IMR-90 (cell line): ENCODE measurements at regions not wholly inside any gene's neighbourhood (a gene's known extent, or its start where the extent isn't known, plus 50 kb on each side); places are given as distances from the start of the nearest gene placed in this dataset.

Experiments used
- ATAC-seq: fragments of 200-7000 bp; cut with Tn5 transposase; 2 replicates; pipeline ENCODE4 v1.9.1; 2020; ENCODE audit warnings: low read depth, mild to moderate bottlenecking, moderate library complexity
- BruUV-seq: library from RNA; stranded (reverse); fragments of 400-500 nt; replicated peaks from 2 replicates; lab custom pipeline; 2021; lab: Mats Ljungman, UMichigan
- CTCF ChIA-PET: fragments of 300-600 bp; formaldehyde crosslinking; extraction: SDS; loops from one replicate; lab custom pipeline; 2021; ENCODE audit warnings: antibody characterized with exemption; lab: Yijun Ruan, JAX
- POLR2A ChIA-PET: fragments of 300-600 bp; sonication (Branson Sonifier 250); formaldehyde crosslinking; loops from one replicate; lab custom pipeline; 2022; ENCODE audit warnings: antibody characterized with exemption; ENCODE audit not compliant: unreplicated experiment; lab: Charles Lee
- DNase-seq: peaks from one replicate; pipeline ENCODE4 v3.0.0; 2013
- H2AFZ ChIP-seq: replicated peaks from 2 replicates; pipeline ENCODE3; 2013; ENCODE audit warnings: low read length, mild to moderate bottlenecking; ENCODE audit not compliant: poor library complexity
- H2AK5ac ChIP-seq: 2 replicates; pipeline ENCODE4 v1.6.1; 2013; ENCODE audit warnings: low read depth, low read length, inconsistent platforms
- H2AK9ac ChIP-seq: replicated peaks from 2 replicates; pipeline ENCODE3; 2013; ENCODE audit warnings: mild to moderate bottlenecking, low read depth, low read length, moderate library complexity; ENCODE audit not compliant: poor library complexity
- H2BK120ac ChIP-seq: 2 replicates; pipeline ENCODE4 v1.6.1; 2013; ENCODE audit warnings: low read depth, low read length, inconsistent platforms
- H2BK15ac ChIP-seq: 3 replicates; pipeline ENCODE4 v1.6.1; 2013; ENCODE audit warnings: low read depth, low read length, inconsistent platforms
- H2BK20ac ChIP-seq: 2 replicates; pipeline ENCODE4 v1.6.1; 2013; ENCODE audit warnings: low read depth, mild to moderate bottlenecking, inconsistent platforms, low read length, moderate library complexity
- H2BK5ac ChIP-seq: 2 replicates; pipeline ENCODE4 v1.6.1; 2013; ENCODE audit warnings: mild to moderate bottlenecking, low read depth, low read length, inconsistent platforms; ENCODE audit not compliant: poor library complexity, severe bottlenecking
- H3K14ac ChIP-seq: replicated peaks from 2 replicates; pipeline ENCODE4 v1.6.1; 2013; ENCODE audit warnings: low read depth, low read length, inconsistent platforms
- H3K18ac ChIP-seq: 2 replicates; pipeline ENCODE4 v1.6.1; 2013; ENCODE audit warnings: low read depth, low read length, control low read depth
- H3K23ac ChIP-seq: 2 replicates; pipeline ENCODE4 v1.6.1; 2013; ENCODE audit warnings: low read depth, low read length, inconsistent platforms
- H3K27ac ChIP-seq: 2 replicates; pipeline ENCODE4 v1.5.1; 2013; ENCODE audit warnings: mild to moderate bottlenecking, control low read depth, low read length; ENCODE audit not compliant: insufficient read depth
- H3K27me3 ChIP-seq: 2 replicates; pipeline ENCODE4 v1.6.1; 2013; ENCODE audit warnings: low read length; ENCODE audit not compliant: control insufficient read depth, insufficient read depth
- H3K36me3 ChIP-seq: 2 replicates; pipeline ENCODE4 v1.6.1; 2013; ENCODE audit warnings: low read length, mixed read lengths; ENCODE audit not compliant: control insufficient read depth, insufficient read depth
- H3K4ac ChIP-seq: 2 replicates; pipeline ENCODE4 v1.6.1; 2013; ENCODE audit warnings: low read depth, low read length, inconsistent platforms
- H3K4me1 ChIP-seq: 2 replicates; pipeline ENCODE4 v1.6.1; 2013; ENCODE audit warnings: low read length, mixed read lengths; ENCODE audit not compliant: control insufficient read depth, insufficient read depth
- H3K4me2 ChIP-seq: 2 replicates; pipeline ENCODE4 v1.6.1; 2013; ENCODE audit warnings: low read depth, mild to moderate bottlenecking, control low read depth, low read length, moderate library complexity
- H3K4me3 ChIP-seq: 2 replicates; pipeline ENCODE4 v1.5.1; 2013; ENCODE audit warnings: low read depth, mild to moderate bottlenecking, control low read depth, low read length, moderate library complexity; ENCODE audit not compliant: insufficient read depth
- H3K56ac ChIP-seq: 2 replicates; pipeline ENCODE4 v1.6.1; 2013; ENCODE audit warnings: low read length, inconsistent platforms; ENCODE audit not compliant: insufficient read depth; ENCODE audit errors: extremely low read depth
- H3K79me1 ChIP-seq, 2 experiments: 2 replicates each; pipeline ENCODE4 v1.6.1; 2013; ENCODE audit warnings: low read length in 2 of 2, inconsistent platforms in 1 of 2, low read depth in 1 of 2
- H3K9ac ChIP-seq: 2 replicates; pipeline ENCODE4 v1.6.1; 2013; ENCODE audit warnings: low read depth, low read length, control low read depth
- H3K9me1 ChIP-seq: 2 replicates; pipeline ENCODE4 v1.6.1; 2013; ENCODE audit warnings: low read length, inconsistent platforms; ENCODE audit not compliant: insufficient read depth
- H3K9me3 ChIP-seq: 2 replicates; pipeline ENCODE4 v1.6.1; 2013; ENCODE audit warnings: low read length; ENCODE audit not compliant: control insufficient read depth, insufficient read depth
- H4K20me1 ChIP-seq: 2 replicates; pipeline ENCODE4 v1.6.1; 2013; ENCODE audit warnings: low read length, inconsistent platforms; ENCODE audit not compliant: insufficient read depth
- H4K5ac ChIP-seq: 2 replicates; pipeline ENCODE4 v1.6.1; 2013; ENCODE audit warnings: mild to moderate bottlenecking, low read depth, low read length, control low read depth
- H4K8ac ChIP-seq, 2 experiments: 2 replicates each; pipeline ENCODE4 v1.6.1; 2013; ENCODE audit warnings: low read depth in 2 of 2, low read length in 2 of 2, control low read depth in 1 of 2, inconsistent platforms in 1 of 2
- H4K91ac ChIP-seq: 2 replicates; pipeline ENCODE4 v1.6.1; 2013; ENCODE audit warnings: low read depth, low read length, inconsistent platforms; ENCODE audit not compliant: insufficient read depth
- BHLHE40 ChIP-seq: fragments of 150-350 bp; IDR thresholded peaks from 2 replicates; pipeline ENCODE4 v1.6.1; 2016; ENCODE audit warnings: mild to moderate bottlenecking, low read depth, low read length
- CEBPB ChIP-seq: IDR thresholded peaks from 2 replicates; pipeline ENCODE4 v1.6.1; 2012; ENCODE audit warnings: low read depth, low read length, improper control_type of control experiment
- CHD1 ChIP-seq: IDR thresholded peaks from 2 replicates; pipeline ENCODE4 v1.6.1; 2012; ENCODE audit warnings: low read depth, low read length, improper control_type of control experiment
- ELK1 ChIP-seq: fragments of 150-350 bp; IDR thresholded peaks from 2 replicates; pipeline ENCODE4 v1.6.1; 2016; ENCODE audit warnings: low read depth, mild to moderate bottlenecking, low read length, moderate library complexity, borderline replicate concordance
- FOS ChIP-seq: fragments of 150-350 bp; IDR thresholded peaks from 2 replicates; pipeline ENCODE4 v1.6.1; 2016; ENCODE audit warnings: low read depth, low read length
- MAFK ChIP-seq: IDR thresholded peaks from 2 replicates; pipeline ENCODE4 v1.6.1; 2012; ENCODE audit warnings: low read depth, low read length, improper control_type of control experiment
- MAZ ChIP-seq: IDR thresholded peaks from 2 replicates; pipeline ENCODE4 v1.6.1; 2012; ENCODE audit warnings: low read depth, mild to moderate bottlenecking, low read length, improper control_type of control experiment, moderate library complexity, borderline replicate concordance
- MXI1 ChIP-seq: IDR thresholded peaks from 2 replicates; pipeline ENCODE4 v1.6.1; 2012; ENCODE audit warnings: low read depth, mild to moderate bottlenecking, low read length, moderate library complexity, borderline replicate concordance
- NFE2L2 ChIP-seq: fragments of 150-350 bp; IDR thresholded peaks from 2 replicates; pipeline ENCODE4 v1.6.1; 2016; ENCODE audit warnings: low read depth, mild to moderate bottlenecking, low read length
- POLR2A ChIP-seq: IDR thresholded peaks from 2 replicates; pipeline ENCODE4 v1.6.1; 2012; ENCODE audit warnings: mild to moderate bottlenecking, low read depth, low read length
- RAD21 ChIP-seq: IDR thresholded peaks from 2 replicates; pipeline ENCODE4 v1.6.1; 2012; ENCODE audit warnings: low read length, improper control_type of control experiment
- RCOR1 ChIP-seq: IDR thresholded peaks from 2 replicates; pipeline ENCODE4 v1.6.1; 2012; ENCODE audit warnings: mild to moderate bottlenecking, low read length, improper control_type of control experiment; ENCODE audit not compliant: insufficient replicate concordance
- RFX5 ChIP-seq: IDR thresholded peaks from 2 replicates; pipeline ENCODE4 v1.8.0; 2012; ENCODE audit warnings: low read depth, mild to moderate bottlenecking, low read length, moderate library complexity
- SMC3 ChIP-seq: fragments of 150-350 bp; IDR thresholded peaks from 2 replicates; pipeline ENCODE4 v1.6.1; 2016; ENCODE audit warnings: low read depth, mild to moderate bottlenecking, antibody characterized with exemption, low read length, moderate library complexity
- USF2 ChIP-seq: fragments of 150-350 bp; IDR thresholded peaks from 2 replicates; pipeline ENCODE4 v1.6.1; 2017; ENCODE audit warnings: mild to moderate bottlenecking, antibody characterized with exemption, low read length, low read depth
- WGBS, 2 experiments: methylation state at CpG; one replicate each; pipeline versions ENCODE4 v1.1.5 to v1.1.7; 2013; ENCODE audit warnings: missing lambda C conversion rate in 2 of 2; ENCODE audit not compliant: insufficient read length in 1 of 2; ENCODE audit errors: extremely low coverage in 2 of 2; 5-methylcytosine and 5-hydroxymethylcytosine counted together
- dilution Hi-C: fragments of 300-500 bp; cut with HindIII; formaldehyde crosslinking; loops from one replicate; pipeline ENCODE4 v1.14.3; 2018; ENCODE audit warnings: low sequenced_read_pairs; ENCODE audit not compliant: unreplicated experiment
- in situ Hi-C: fragments of 300-500 bp; cut with MboI; formaldehyde crosslinking; loops from 3 replicates; pipeline ENCODE4 v1.14.3; 2019; ENCODE audit warnings: low sequenced_read_pairs, inconsistent platforms, mixed read lengths
- intact Hi-C: fragments of 100-400 bp; cut with micrococcal nuclease; formaldehyde crosslinking; loops from 2 replicates; pipeline ENCODE4 v1.10.0; 2022
- TF ChIP-seq, protein P1 (sequence below): conservative IDR thresholded peaks from 2 replicates; pipeline ENCODE4 v1.5.1; 2012; ENCODE audit warnings: mild to moderate bottlenecking, low read depth, low read length, improper control_type of control experiment

DNA sequence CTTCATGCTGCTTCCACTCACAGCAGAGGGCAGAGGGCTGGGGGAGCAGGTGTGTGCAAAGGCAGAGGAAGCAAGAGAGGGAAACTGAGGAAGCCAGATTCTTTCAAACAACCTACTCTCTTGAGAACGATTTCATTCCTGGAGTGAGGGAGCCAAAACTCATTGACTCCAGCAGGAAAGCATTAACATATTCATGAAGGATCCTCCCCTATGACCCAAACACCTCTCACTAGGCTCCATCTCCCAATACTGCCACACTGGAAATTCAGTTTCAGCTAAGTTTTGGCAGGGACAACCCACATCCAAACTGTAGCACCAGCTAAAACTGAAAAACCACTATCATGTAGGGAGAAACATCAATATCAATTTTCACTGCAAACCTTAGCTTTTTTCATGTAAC is 125.1 kb downstream of the OLIG3 start:
- Histone ChIP-seq H3K36me3 (no peaks in the 10 kb centered on the region), H4K91ac (no peak overlapping the region), H3K27ac (no peak overlapping the region), H2BK5ac (no peak overlapping the region), H3K4me1 (no peaks in the 10 kb centered on the region), H3K9me3 (no peaks in the 10 kb centered on the region), H3K4me2 (no peak overlapping the region), H2AFZ (no peak overlapping the region), H3K27me3 (peaks cover 3% of the 10 kb centered on the region; the same call in 1 of the 2 replicates), H3K56ac (no peak overlapping the region), H4K8ac (no peak overlapping the region), H3K23ac (no peak overlapping the region), H3K4ac (no peak overlapping the region), H4K20me1 (no peaks in the 10 kb centered on the region), H2BK120ac (no peak overlapping the region), H2BK20ac (no peak overlapping the region), H3K18ac (no peak overlapping the region), H3K9me1 (no peaks in the 10 kb centered on the region), H2AK5ac (no peak overlapping the region), H4K5ac (no peak overlapping the region), H3K14ac (no peak overlapping the region), H2BK15ac (no peak overlapping the region), H3K9ac (no peak overlapping the region), H3K4me3 (no peak overlapping the region), H2AK9ac (no peak overlapping the region), H3K79me1 (no peaks in the 10 kb centered on the region)
- BruUV-seq = no TSS peak
- DNase-seq (no peak), ATAC-seq (no peak)
- intact Hi-C loops (no loop called here), in situ Hi-C loops (no loop called here), dilution Hi-C loops (no loop called here)
- ChIA-PET POLR2A (no interaction called here), CTCF (no interaction called here)
- WGBS, 2 experiments = no CpG with 5 or more reads among the region's 1 CpG
- TF ChIP-seq SMC3 (no peak), BHLHE40 (no peak), NFE2L2 (no peak), MAFK (no peak), RFX5 (no peak), USF2 (no peak), MAZ (no peak), ELK1 (no peak), CEBPB (no peak), MXI1 (no peak), CHD1 (no peak), RAD21 (no peak), POLR2A (no peak), FOS (no peak), RCOR1 (no peak)
- TF ChIP-seq, protein P1, sequence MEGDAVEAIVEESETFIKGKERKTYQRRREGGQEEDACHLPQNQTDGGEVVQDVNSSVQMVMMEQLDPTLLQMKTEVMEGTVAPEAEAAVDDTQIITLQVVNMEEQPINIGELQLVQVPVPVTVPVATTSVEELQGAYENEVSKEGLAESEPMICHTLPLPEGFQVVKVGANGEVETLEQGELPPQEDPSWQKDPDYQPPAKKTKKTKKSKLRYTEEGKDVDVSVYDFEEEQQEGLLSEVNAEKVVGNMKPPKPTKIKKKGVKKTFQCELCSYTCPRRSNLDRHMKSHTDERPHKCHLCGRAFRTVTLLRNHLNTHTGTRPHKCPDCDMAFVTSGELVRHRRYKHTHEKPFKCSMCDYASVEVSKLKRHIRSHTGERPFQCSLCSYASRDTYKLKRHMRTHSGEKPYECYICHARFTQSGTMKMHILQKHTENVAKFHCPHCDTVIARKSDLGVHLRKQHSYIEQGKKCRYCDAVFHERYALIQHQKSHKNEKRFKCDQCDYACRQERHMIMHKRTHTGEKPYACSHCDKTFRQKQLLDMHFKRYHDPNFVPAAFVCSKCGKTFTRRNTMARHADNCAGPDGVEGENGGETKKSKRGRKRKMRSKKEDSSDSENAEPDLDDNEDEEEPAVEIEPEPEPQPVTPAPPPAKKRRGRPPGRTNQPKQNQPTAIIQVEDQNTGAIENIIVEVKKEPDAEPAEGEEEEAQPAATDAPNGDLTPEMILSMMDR = no peak
